GM12875 (cell line): ENCODE measurements at regions not wholly inside any gene's neighbourhood (a gene's known extent, or its start where the extent isn't known, plus 50 kb on each side); places are given as distances from the start of the nearest gene placed in this dataset.

Experiments used
- H3K4me3 ChIP-seq: one replicate; pipeline ENCODE4 v1.5.1; 2011; ENCODE audit warnings: low read depth, low read length, control low read depth
- TF ChIP-seq, protein P1 (sequence below): IDR thresholded peaks from 2 replicates; pipeline ENCODE4 v1.5.1; 2011; ENCODE audit warnings: low read depth, mild to moderate bottlenecking, control low read depth, inconsistent platforms, low read length, moderate library complexity, borderline replicate concordance; ENCODE audit not compliant: insufficient read depth

DNA sequence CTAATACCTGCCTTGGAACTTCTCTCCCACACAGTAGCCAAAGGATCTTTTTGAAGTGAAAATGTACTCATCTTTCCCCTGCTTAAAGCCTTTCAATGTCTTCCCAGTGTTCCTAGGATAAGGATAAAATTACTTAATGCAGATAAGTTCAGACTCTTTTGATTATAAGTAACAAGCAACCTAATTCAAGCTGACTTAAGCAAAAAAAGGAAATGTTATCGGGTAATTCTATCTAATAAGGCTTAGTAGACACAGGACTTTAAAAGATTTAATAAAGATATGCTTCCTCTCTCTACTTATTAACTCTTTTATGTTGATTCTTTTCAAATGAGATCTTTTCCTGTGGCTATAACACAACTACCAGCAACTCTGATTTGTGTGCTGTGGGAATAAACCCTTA, 284.2 kb downstream of the OXSM start:
- no peak overlapping the region for H3K4me3 ChIP-seq
- TF ChIP-seq, protein P1, sequence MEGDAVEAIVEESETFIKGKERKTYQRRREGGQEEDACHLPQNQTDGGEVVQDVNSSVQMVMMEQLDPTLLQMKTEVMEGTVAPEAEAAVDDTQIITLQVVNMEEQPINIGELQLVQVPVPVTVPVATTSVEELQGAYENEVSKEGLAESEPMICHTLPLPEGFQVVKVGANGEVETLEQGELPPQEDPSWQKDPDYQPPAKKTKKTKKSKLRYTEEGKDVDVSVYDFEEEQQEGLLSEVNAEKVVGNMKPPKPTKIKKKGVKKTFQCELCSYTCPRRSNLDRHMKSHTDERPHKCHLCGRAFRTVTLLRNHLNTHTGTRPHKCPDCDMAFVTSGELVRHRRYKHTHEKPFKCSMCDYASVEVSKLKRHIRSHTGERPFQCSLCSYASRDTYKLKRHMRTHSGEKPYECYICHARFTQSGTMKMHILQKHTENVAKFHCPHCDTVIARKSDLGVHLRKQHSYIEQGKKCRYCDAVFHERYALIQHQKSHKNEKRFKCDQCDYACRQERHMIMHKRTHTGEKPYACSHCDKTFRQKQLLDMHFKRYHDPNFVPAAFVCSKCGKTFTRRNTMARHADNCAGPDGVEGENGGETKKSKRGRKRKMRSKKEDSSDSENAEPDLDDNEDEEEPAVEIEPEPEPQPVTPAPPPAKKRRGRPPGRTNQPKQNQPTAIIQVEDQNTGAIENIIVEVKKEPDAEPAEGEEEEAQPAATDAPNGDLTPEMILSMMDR = no peak

DNA sequence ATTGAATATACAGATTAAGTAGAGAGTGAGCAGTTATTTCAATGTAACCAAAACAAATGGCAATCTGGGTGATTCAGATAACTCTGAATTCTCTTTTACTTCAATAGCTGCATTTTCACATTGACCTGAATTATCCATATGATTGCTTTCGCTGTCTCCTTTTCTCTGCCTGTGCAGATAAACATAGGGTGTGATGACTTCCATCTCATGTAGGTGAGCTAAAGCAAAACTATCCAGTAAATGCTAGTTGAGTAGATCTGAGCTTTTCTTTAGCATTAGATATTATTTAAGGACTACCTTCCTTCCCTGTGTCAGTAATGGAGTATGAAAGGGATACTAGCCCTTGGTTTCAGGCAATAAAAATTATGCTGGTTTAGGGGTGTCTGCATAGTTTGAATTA, 288.6 kb downstream of the OXSM start:
- no peak overlapping the region for H3K4me3 ChIP-seq
- TF ChIP-seq, protein P1 = no peak

DNA sequence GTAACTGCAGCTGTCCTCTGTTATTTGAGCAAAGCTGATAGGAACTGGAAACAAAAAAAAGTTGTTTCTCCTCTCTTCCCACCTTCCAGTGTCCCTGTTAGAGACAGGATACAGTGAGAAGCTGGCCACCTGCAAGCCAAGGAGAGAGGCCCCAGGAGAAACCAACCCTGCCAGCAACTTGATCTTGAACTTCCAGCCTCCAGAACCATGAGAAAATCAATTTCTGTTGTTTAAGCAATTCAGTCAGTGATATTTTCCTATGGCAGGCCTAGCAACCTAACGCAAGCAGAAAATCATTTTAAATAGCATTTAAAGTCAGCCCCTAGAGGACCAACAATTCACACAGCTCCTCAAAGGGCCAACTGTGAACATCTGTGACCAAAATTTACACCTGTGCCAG, 291.3 kb downstream of the OXSM start:
- no peak overlapping the region for H3K4me3 ChIP-seq
- TF ChIP-seq, protein P1 = no peak

DNA sequence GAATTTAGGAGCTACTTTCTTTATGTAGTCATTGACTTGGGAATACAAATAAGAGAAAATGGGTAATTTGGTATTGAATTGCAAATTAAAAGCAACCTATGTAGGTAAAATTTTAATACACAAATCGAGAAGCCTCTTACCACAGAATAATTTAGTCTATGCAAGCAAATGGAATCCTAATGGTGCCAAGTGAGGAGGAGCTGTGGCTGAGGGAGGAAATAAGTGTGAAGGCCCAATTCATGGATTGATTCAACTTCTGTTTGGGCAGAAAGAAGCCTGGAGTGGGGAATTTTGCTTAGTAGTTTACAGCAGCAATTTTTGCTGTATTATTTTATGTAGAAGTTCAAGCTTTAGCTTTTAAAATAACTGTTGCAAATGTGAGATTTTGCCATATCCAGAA, 291.9 kb downstream of the OXSM start:
- no peak overlapping the region for H3K4me3 ChIP-seq
- TF ChIP-seq, protein P1 = no peak

DNA sequence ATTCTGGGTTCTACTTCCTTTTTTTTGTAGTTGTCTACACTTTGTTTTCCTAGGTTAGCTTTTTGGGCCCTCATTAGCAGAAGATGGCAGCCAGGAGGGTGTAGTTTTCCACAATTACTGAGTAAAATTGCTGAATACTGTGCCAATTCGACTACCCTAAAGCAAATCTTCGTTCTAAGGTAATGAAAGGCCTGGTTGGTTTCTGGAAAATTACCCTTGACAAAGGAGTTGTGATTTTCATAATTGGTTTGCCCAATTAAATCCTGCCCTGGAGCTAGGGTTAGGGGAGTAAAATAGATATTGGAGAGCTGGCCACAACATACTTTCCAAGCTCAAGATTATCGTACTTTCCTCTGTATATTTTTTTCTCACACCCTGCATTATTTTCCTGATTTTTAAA, 293.0 kb downstream of the OXSM start:
- no peak overlapping the region for H3K4me3 ChIP-seq
- TF ChIP-seq, protein P1 = no peak

DNA sequence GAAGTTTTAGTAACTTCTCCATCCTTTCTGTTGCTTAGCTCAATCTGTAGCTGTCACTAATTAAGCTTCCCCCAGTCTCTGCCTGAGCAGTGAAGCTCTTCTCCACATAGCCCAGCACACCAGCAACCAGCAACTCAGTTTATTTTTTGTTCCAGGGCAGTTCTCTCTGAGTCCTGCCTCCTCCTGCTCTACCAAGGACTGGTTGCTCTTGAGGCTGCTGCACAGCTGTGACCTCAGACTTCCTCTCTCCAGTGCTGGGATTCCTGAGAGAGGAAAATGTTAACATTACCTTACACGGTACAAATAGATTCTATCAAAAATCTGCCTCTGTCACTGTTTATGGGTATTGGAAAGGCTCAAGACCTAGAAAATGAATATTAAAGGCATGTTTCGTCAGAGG, 294.7 kb downstream of the OXSM start:
- TF ChIP-seq, protein P1 = no peak
- no peak overlapping the region for H3K4me3 ChIP-seq

DNA sequence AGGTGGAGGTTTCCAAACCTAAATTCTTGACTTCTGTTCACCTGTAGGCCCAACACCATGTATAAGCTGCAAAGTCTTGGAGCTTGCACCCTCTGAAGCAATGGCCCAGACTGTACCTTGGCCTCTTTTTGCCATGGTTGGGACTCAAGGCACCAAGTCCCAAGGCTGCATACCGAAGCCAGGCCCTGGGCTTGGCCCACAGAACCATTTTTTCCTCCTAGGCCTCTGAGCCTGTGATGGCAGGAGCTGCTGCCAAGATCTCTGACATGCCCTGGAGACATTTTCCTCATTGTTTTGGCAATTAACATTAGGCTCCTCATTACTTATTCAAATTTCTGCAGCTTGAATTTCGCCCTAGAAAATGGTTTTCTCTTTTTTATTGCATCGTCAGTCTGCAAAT, 297.9 kb downstream of the OXSM start:
- TF ChIP-seq, protein P1 = no peak
- no peak overlapping the region for H3K4me3 ChIP-seq
